ENCODE measurements at regions not wholly inside any gene's neighbourhood (a gene's known extent, or its start where the extent isn't known, plus 50 kb on each side); places are given as distances from the start of the nearest gene placed in this dataset.

GRCh38 chr4:130632731-130633604 lies 1537.0 kb downstream of the C4orf33 start:
- DNase-seq (ENCODE audit: low read depth, low spot score): no peak
- Histone ChIP-seq H3K4me3 (no peak overlapping the region), H3K9me3 (ENCODE audit: low read depth, low read length) (no peaks in the 10 kb centered on the region), H3K36me3 (ENCODE audit: insufficient read depth, low read length) (no peaks in the 10 kb centered on the region), H3K9ac (ENCODE audit: insufficient read length) (no peak overlapping the region), H3K27ac (no peak overlapping the region)
- TF ChIP-seq POLR2AphosphoS5 (IDR thresholded peaks at IDR 0.05; ENCODE audit: borderline replicate concordance, low read depth, low read length): no peak
- TF ChIP-seq EZH2 (IDR thresholded peaks at IDR 0.05): no peak
- no peak for TF ChIP-seq FOXP2 (optimal IDR thresholded peaks at IDR 0.05; ENCODE audit: control extremely low read depth, extremely low read length, insufficient read depth)

- Histone ChIP-seq H3K36me3 (ENCODE audit: insufficient read depth, low read length) (no peaks in the 10 kb centered on the region), H3K27ac (no peak overlapping the region), H3K9ac (ENCODE audit: insufficient read length) (no peak overlapping the region), H3K9me3 (ENCODE audit: low read depth, low read length) (no peaks in the 10 kb centered on the region), H3K4me3 (no peak overlapping the region)
- TF ChIP-seq POLR2AphosphoS5 (IDR thresholded peaks at IDR 0.05; ENCODE audit: borderline replicate concordance, low read depth, low read length) (no peak), EZH2 (IDR thresholded peaks at IDR 0.05) (no peak), FOXP2 (optimal IDR thresholded peaks at IDR 0.05; ENCODE audit: control extremely low read depth, extremely low read length, insufficient read depth) (no peak)
- no peak for DNase-seq (ENCODE audit: low read depth, low spot score)
Observed at GRCh38 chr4:130636486-130636885, 1540.5 kb downstream of the C4orf33 start.

- no peak overlapping the region for H3K27ac ChIP-seq
- no peaks in the 10 kb centered on the region for H3K36me3 ChIP-seq (ENCODE audit: insufficient read depth, low read length)
- no peak overlapping the region for H3K9ac ChIP-seq (ENCODE audit: insufficient read length)
- no peaks in the 10 kb centered on the region for H3K9me3 ChIP-seq (ENCODE audit: low read depth, low read length)
- H3K4me3 ChIP-seq: no peak overlapping the region
- DNase-seq (ENCODE audit: low read depth, low spot score): no peak
- TF ChIP-seq POLR2AphosphoS5 (IDR thresholded peaks at IDR 0.05; ENCODE audit: borderline replicate concordance, low read depth, low read length) (no peak), EZH2 (IDR thresholded peaks at IDR 0.05) (no peak), FOXP2 (optimal IDR thresholded peaks at IDR 0.05; ENCODE audit: control extremely low read depth, extremely low read length, insufficient read depth) (no peak)
Observed at GRCh38 chr4:130640592-130640991, 1544.6 kb downstream of the C4orf33 start.

- no peak for TF ChIP-seq FOXP2 (optimal IDR thresholded peaks at IDR 0.05; ENCODE audit: control extremely low read depth, extremely low read length, insufficient read depth)
- TF ChIP-seq POLR2AphosphoS5 (IDR thresholded peaks at IDR 0.05; ENCODE audit: borderline replicate concordance, low read depth, low read length): no peak
- TF ChIP-seq EZH2 (IDR thresholded peaks at IDR 0.05): no peak
- no peaks in the 10 kb centered on the region for H3K36me3 ChIP-seq (ENCODE audit: insufficient read depth, low read length)
Observed at GRCh38 chr4:130646886-130647285, 1550.9 kb downstream of the C4orf33 start.

GRCh38 chr4:130648570-130648969 lies 1552.6 kb downstream of the C4orf33 start:
- DNase-seq (ENCODE audit: low read depth, low spot score): no peak
- Histone ChIP-seq H3K36me3 (ENCODE audit: insufficient read depth, low read length) (no peaks in the 10 kb centered on the region), H3K27ac (no peak overlapping the region), H3K4me3 (no peak overlapping the region), H3K9ac (ENCODE audit: insufficient read length) (no peak overlapping the region), H3K9me3 (ENCODE audit: low read depth, low read length) (no peaks in the 10 kb centered on the region)
- TF ChIP-seq FOXP2 (optimal IDR thresholded peaks at IDR 0.05; ENCODE audit: control extremely low read depth, extremely low read length, insufficient read depth) (no peak), EZH2 (IDR thresholded peaks at IDR 0.05) (no peak), POLR2AphosphoS5 (IDR thresholded peaks at IDR 0.05; ENCODE audit: borderline replicate concordance, low read depth, low read length) (no peak)

More at GRCh38 chr4:130646886-130647285, 1550.9 kb downstream of the C4orf33 start:
- no peak overlapping the region for H3K4me3 ChIP-seq
- DNase-seq (ENCODE audit: low read depth, low spot score): no peak
- no peak overlapping the region for H3K9ac ChIP-seq (ENCODE audit: insufficient read length)
- H3K27ac ChIP-seq: no peak overlapping the region
- no peaks in the 10 kb centered on the region for H3K9me3 ChIP-seq (ENCODE audit: low read depth, low read length)

GRCh38 chr4:130653842-130654241 lies 1557.9 kb downstream of the C4orf33 start:
- DNase-seq (ENCODE audit: low read depth, low spot score): no peak
- Histone ChIP-seq H3K27ac (no peak overlapping the region), H3K4me3 (no peak overlapping the region), H3K9ac (ENCODE audit: insufficient read length) (no peak overlapping the region), H3K9me3 (ENCODE audit: low read depth, low read length) (no peaks in the 10 kb centered on the region), H3K36me3 (ENCODE audit: insufficient read depth, low read length) (no peaks in the 10 kb centered on the region)
- TF ChIP-seq EZH2 (IDR thresholded peaks at IDR 0.05) (no peak), POLR2AphosphoS5 (IDR thresholded peaks at IDR 0.05; ENCODE audit: borderline replicate concordance, low read depth, low read length) (no peak), FOXP2 (optimal IDR thresholded peaks at IDR 0.05; ENCODE audit: control extremely low read depth, extremely low read length, insufficient read depth) (no peak)

GRCh38 chr4:130659320-130659719 lies 1563.4 kb downstream of the C4orf33 start:
- Histone ChIP-seq H3K27ac (no peak overlapping the region), H3K4me3 (no peak overlapping the region), H3K9ac (ENCODE audit: insufficient read length) (no peak overlapping the region), H3K36me3 (ENCODE audit: insufficient read depth, low read length) (no peaks in the 10 kb centered on the region), H3K9me3 (ENCODE audit: low read depth, low read length) (no peaks in the 10 kb centered on the region)
- TF ChIP-seq FOXP2 (optimal IDR thresholded peaks at IDR 0.05; ENCODE audit: control extremely low read depth, extremely low read length, insufficient read depth) (no peak), POLR2AphosphoS5 (IDR thresholded peaks at IDR 0.05; ENCODE audit: borderline replicate concordance, low read depth, low read length) (no peak), EZH2 (IDR thresholded peaks at IDR 0.05) (no peak)
- DNase-seq (ENCODE audit: low read depth, low spot score): no peak

GRCh38 chr4:130668859-130669258 lies 1572.9 kb downstream of the C4orf33 start:
- DNase-seq (ENCODE audit: low read depth, low spot score): no peak
- Histone ChIP-seq H3K4me3 (no peak overlapping the region), H3K36me3 (ENCODE audit: insufficient read depth, low read length) (no peaks in the 10 kb centered on the region), H3K9me3 (ENCODE audit: low read depth, low read length) (no peaks in the 10 kb centered on the region), H3K27ac (no peak overlapping the region), H3K9ac (ENCODE audit: insufficient read length) (no peak overlapping the region)
- TF ChIP-seq FOXP2 (optimal IDR thresholded peaks at IDR 0.05; ENCODE audit: control extremely low read depth, extremely low read length, insufficient read depth) (no peak), POLR2AphosphoS5 (IDR thresholded peaks at IDR 0.05; ENCODE audit: borderline replicate concordance, low read depth, low read length) (no peak), EZH2 (IDR thresholded peaks at IDR 0.05) (no peak)

Measured in SK-N-MC (cell line).